Esophagus (tissue), 2 donors: ENCODE measurements at regions not wholly inside any gene's neighbourhood (a gene's known extent, or its start where the extent isn't known, plus 50 kb on each side); places are given as distances from the start of the nearest gene placed in this dataset.

Experiments
- H3K27ac ChIP-seq, 2 donors: one replicate each; pipeline ENCODE4 v1.5.1; 2013; ENCODE audit warnings: low read depth in 2 of 2, mild to moderate bottlenecking in 2 of 2, inconsistent platforms in 1 of 2, low read length in 1 of 2, moderate library complexity in 1 of 2
- H3K27me3 ChIP-seq, 2 donors: one replicate each; pipeline ENCODE4 v1.6.1; 2013; ENCODE audit warnings: low read length in 2 of 2, control low read depth in 1 of 2, mild to moderate bottlenecking in 1 of 2; ENCODE audit not compliant: insufficient read depth in 2 of 2, control insufficient read depth in 1 of 2
- H3K36me3 ChIP-seq, 2 donors: one replicate each; pipeline ENCODE4 v1.6.1; 2013; ENCODE audit warnings: low read length in 1 of 2; ENCODE audit not compliant: control insufficient read depth in 2 of 2, insufficient read depth in 2 of 2
- H3K4me1 ChIP-seq, 2 donors: one replicate each; pipeline ENCODE4 v1.6.1; 2013; ENCODE audit warnings: low read length in 1 of 2; ENCODE audit not compliant: control insufficient read depth in 2 of 2, insufficient read depth in 2 of 2
- H3K4me3 ChIP-seq, 2 donors: one replicate each; pipeline ENCODE4 v1.5.1; 2013; ENCODE audit warnings: low read length in 2 of 2, mild to moderate bottlenecking in 2 of 2, low read depth in 1 of 2, moderate library complexity in 1 of 2
- H3K9me3 ChIP-seq, 2 donors: one replicate each; pipeline ENCODE4 v1.6.1; 2013; ENCODE audit warnings: mild to moderate bottlenecking in 2 of 2, low read depth in 1 of 2, low read length in 1 of 2, moderate library complexity in 1 of 2; ENCODE audit not compliant: control insufficient read depth in 2 of 2, insufficient read depth in 1 of 2
- WGBS, 2 donors: extraction: QIAGEN DNeasy Blood & Tissue Kit; methylation state at CpG; one replicate each; pipeline ENCODE4 v1.1.7; 2013; 5-methylcytosine and 5-hydroxymethylcytosine counted together
- donor health status: healthy with polysubstance abuse.
- donor health status: Bipolar disorder and iron deficiency.

GRCh38 chr7:13057462-13058200 lies 370.2 kb downstream of the ARL4A start:
- H3K4me1 ChIP-seq = no peaks in the 10 kb centered on the region
- no peak overlapping the region for H3K27ac ChIP-seq
- no peaks in the 10 kb centered on the region for H3K36me3 ChIP-seq
- H3K9me3 ChIP-seq = no peaks in the 10 kb centered on the region
- 70 to 71% methylated on average over 6 of the region's 6 CpGs for WGBS, 2 donors
- H3K4me3 ChIP-seq = no peak overlapping the region
- H3K27me3 ChIP-seq = no peaks in the 10 kb centered on the region

- WGBS, 2 donors = 88 to 94% methylated on average over 2 of the region's 2 CpGs
- H3K36me3 ChIP-seq = no peaks in the 10 kb centered on the region
- H3K9me3 ChIP-seq = no peaks in the 10 kb centered on the region
- H3K27ac ChIP-seq = no peak overlapping the region
- H3K4me3 ChIP-seq = no peak overlapping the region
- H3K4me1 ChIP-seq = no peaks in the 10 kb centered on the region
- no peaks in the 10 kb centered on the region for H3K27me3 ChIP-seq
Measured at GRCh38 chr7:13060173-13060572, 372.7 kb downstream of the ARL4A start.

GRCh38 chr7:13061115-13061514 lies 373.7 kb downstream of the ARL4A start:
- Histone ChIP-seq H3K27ac (no peak overlapping the region), H3K9me3 (no peaks in the 10 kb centered on the region), H3K27me3 (no peaks in the 10 kb centered on the region), H3K4me1 (no peaks in the 10 kb centered on the region), H3K4me3 (no peak overlapping the region), H3K36me3 (no peaks in the 10 kb centered on the region)
- 46 to 73% methylated on average over 4 of the region's 4 CpGs for WGBS, 2 donors

- WGBS, 2 donors = 85 to 96% methylated on average over 4 of the region's 4 CpGs
Measured at GRCh38 chr7:13062631-13063030, 375.2 kb downstream of the ARL4A start.

GRCh38 chr7:13067036-13067435 lies 379.6 kb downstream of the ARL4A start:
- 78 to 93% methylated on average over 5 of the region's 5 CpGs for WGBS, 2 donors

More at GRCh38 chr7:13062631-13063030, 375.2 kb downstream of the ARL4A start:
- Histone ChIP-seq H3K36me3 (no peaks in the 10 kb centered on the region), H3K9me3 (no peaks in the 10 kb centered on the region), H3K4me3 (no peak overlapping the region), H3K4me1 (no peaks in the 10 kb centered on the region), H3K27ac (no peak overlapping the region), H3K27me3 (no peaks in the 10 kb centered on the region)

GRCh38 chr7:13068032-13068431 lies 380.6 kb downstream of the ARL4A start:
- Histone ChIP-seq H3K27me3 (no peaks in the 10 kb centered on the region), H3K36me3 (no peaks in the 10 kb centered on the region), H3K4me1 (no peaks in the 10 kb centered on the region), H3K9me3 (no peaks in the 10 kb centered on the region), H3K27ac (no peak overlapping the region), H3K4me3 (no peak overlapping the region)
- WGBS, 2 donors = 79 to 89% methylated on average over 2 of the region's 2 CpGs

More at GRCh38 chr7:13067036-13067435, 379.6 kb downstream of the ARL4A start:
- Histone ChIP-seq H3K4me1 (no peaks in the 10 kb centered on the region), H3K36me3 (no peaks in the 10 kb centered on the region), H3K4me3 (no peak overlapping the region), H3K27me3 (no peaks in the 10 kb centered on the region), H3K27ac (no peak overlapping the region), H3K9me3 (no peaks in the 10 kb centered on the region)

GRCh38 chr7:13069841-13070240 lies 382.4 kb downstream of the ARL4A start:
- Histone ChIP-seq H3K4me1 (no peaks in the 10 kb centered on the region), H3K4me3 (no peak overlapping the region), H3K27ac (no peak overlapping the region), H3K27me3 (no peaks in the 10 kb centered on the region), H3K36me3 (no peaks in the 10 kb centered on the region), H3K9me3 (no peaks in the 10 kb centered on the region)
- 48 to 66% methylated on average over 1 of the region's 1 CpG for WGBS, 2 donors

- no peaks in the 10 kb centered on the region for H3K9me3 ChIP-seq
- WGBS, 2 donors = 23 to 44% methylated on average over 3 of the region's 3 CpGs
- H3K27me3 ChIP-seq = no peaks in the 10 kb centered on the region
- H3K36me3 ChIP-seq = no peaks in the 10 kb centered on the region
- H3K27ac ChIP-seq = no peak overlapping the region
- no peak overlapping the region for H3K4me3 ChIP-seq
- H3K4me1 ChIP-seq = no peaks in the 10 kb centered on the region
Measured at GRCh38 chr7:13072014-13072413, 384.6 kb downstream of the ARL4A start.

- H3K27me3 ChIP-seq = no peaks in the 10 kb centered on the region
- WGBS, 2 donors = 75 to 84% methylated on average over 3 of the region's 3 CpGs
Measured at GRCh38 chr7:13077466-13077865, 390.0 kb downstream of the ARL4A start.

GRCh38 chr7:13078105-13078504 lies 390.7 kb downstream of the ARL4A start:
- Histone ChIP-seq H3K36me3 (no peaks in the 10 kb centered on the region), H3K4me1 (no peaks in the 10 kb centered on the region), H3K27me3 (no peaks in the 10 kb centered on the region), H3K9me3 (no peaks in the 10 kb centered on the region), H3K27ac (no peak overlapping the region), H3K4me3 (no peak overlapping the region)
- WGBS, 2 donors = 54 to 60% methylated on average over 3 of the region's 3 CpGs

More at GRCh38 chr7:13077466-13077865, 390.0 kb downstream of the ARL4A start:
- Histone ChIP-seq H3K4me1 (no peaks in the 10 kb centered on the region), H3K36me3 (no peaks in the 10 kb centered on the region), H3K9me3 (no peaks in the 10 kb centered on the region), H3K27ac (no peak overlapping the region), H3K4me3 (no peak overlapping the region)
